Cardiac muscle cell (in vitro differentiated cells and primary cell): ENCODE measurements at regions not wholly inside any gene's neighbourhood (a gene's known extent, or its start where the extent isn't known, plus 50 kb on each side); places are given as distances from the start of the nearest gene placed in this dataset.
A peak's percentile ranks its signal among the peaks of the same experiment; 100 is the strongest.

ENCODE experiments used
- DNase-seq, 2 donors: peaks; one replicate each; pipeline versions ENCODE4 v3.0.0 to v3.0.0-alpha.2; 2010 to 2017; ENCODE audit warnings: low read depth in 1 of 2, low spot score in 1 of 2
- H3K27ac ChIP-seq: fragments of 200-600 bp; sonication (generic); 2 replicates; pipeline ENCODE4 v1.5.1; 2016
- H3K27me3 ChIP-seq: fragments of 200-600 bp; sonication (generic); 2 replicates; pipeline ENCODE4 v1.6.0; 2016; ENCODE audit warnings: control low read depth
- H3K36me3 ChIP-seq: fragments of 200-600 bp; sonication (generic); 2 replicates; pipeline ENCODE4 v1.5.1; 2016; ENCODE audit warnings: control low read depth
- H3K4me1 ChIP-seq: fragments of 200-600 bp; sonication (generic); 2 replicates; pipeline ENCODE4 v1.8.1; 2017; ENCODE audit warnings: low read depth, mild to moderate bottlenecking, mixed run types
- H3K4me3 ChIP-seq: fragments of 200-600 bp; sonication (generic); 2 replicates; pipeline ENCODE4 v1.5.1; 2016; ENCODE audit warnings: mild to moderate bottlenecking
- H3K9me3 ChIP-seq: fragments of 200-600 bp; sonication (generic); 2 replicates; pipeline ENCODE4 v1.5.1; 2017; ENCODE audit warnings: low read depth, mild to moderate bottlenecking, control low read depth
- CTCF ChIP-seq: IDR thresholded peaks from 2 replicates; pipeline ENCODE4 v1.5.1; 2012; ENCODE audit warnings: low read depth, mild to moderate bottlenecking, low read length

GRCh38 chr13:54640719-54641118 lies 1612.1 kb downstream of the OLFM4 start:
- Histone ChIP-seq H3K27me3 (no peaks in the 10 kb centered on the region), H3K4me3 (no peak overlapping the region), H3K4me1 (peaks cover 14% of the 10 kb centered on the region), H3K36me3 (no peaks in the 10 kb centered on the region), H3K9me3 (no peaks in the 10 kb centered on the region), H3K27ac (no peak overlapping the region)
- DNase-seq: peak in 1 of 2 donors; percentile 11
- TF ChIP-seq CTCF: no peak

- DNase-seq: no peak
- no peaks in the 10 kb centered on the region for H3K27me3 ChIP-seq
Measured at GRCh38 chr13:54643863-54644262, 1615.2 kb downstream of the OLFM4 start.

GRCh38 chr13:54647275-54647674 lies 1618.7 kb downstream of the OLFM4 start:
- H3K36me3 ChIP-seq: no peaks in the 10 kb centered on the region

More at GRCh38 chr13:54643863-54644262, 1615.2 kb downstream of the OLFM4 start:
- no peak overlapping the region for H3K4me3 ChIP-seq
- no peaks in the 10 kb centered on the region for H3K36me3 ChIP-seq
- no peak overlapping the region for H3K27ac ChIP-seq
- peaks cover 5% of the 10 kb centered on the region for H3K4me1 ChIP-seq
- no peaks in the 10 kb centered on the region for H3K9me3 ChIP-seq
- no peak for TF ChIP-seq CTCF

GRCh38 chr13:54657588-54657987 lies 1629.0 kb downstream of the OLFM4 start:
- H3K36me3 ChIP-seq: no peaks in the 10 kb centered on the region
- no peaks in the 10 kb centered on the region for H3K27me3 ChIP-seq
- no peak overlapping the region for H3K4me3 ChIP-seq
- no peak overlapping the region for H3K27ac ChIP-seq
- no peaks in the 10 kb centered on the region for H3K9me3 ChIP-seq
- TF ChIP-seq CTCF: no peak
- no peak for DNase-seq
- no peaks in the 10 kb centered on the region for H3K4me1 ChIP-seq

More at GRCh38 chr13:54647275-54647674, 1618.7 kb downstream of the OLFM4 start:
- DNase-seq: no peak
- H3K4me1 ChIP-seq: peaks cover 5% of the 10 kb centered on the region
- no peak overlapping the region for H3K27ac ChIP-seq
- H3K9me3 ChIP-seq: no peaks in the 10 kb centered on the region
- no peaks in the 10 kb centered on the region for H3K27me3 ChIP-seq
- no peak for TF ChIP-seq CTCF
- no peak overlapping the region for H3K4me3 ChIP-seq

- Histone ChIP-seq H3K4me3 (no peak overlapping the region), H3K27ac (no peak overlapping the region), H3K4me1 (no peaks in the 10 kb centered on the region), H3K9me3 (no peaks in the 10 kb centered on the region), H3K27me3 (no peaks in the 10 kb centered on the region), H3K36me3 (no peaks in the 10 kb centered on the region)
- TF ChIP-seq CTCF: no peak
- no peak for DNase-seq
Measured at GRCh38 chr13:54658771-54659170, 1630.2 kb downstream of the OLFM4 start.

- TF ChIP-seq CTCF: no peak
- no peak for DNase-seq
- Histone ChIP-seq H3K4me1 (no peaks in the 10 kb centered on the region), H3K36me3 (no peaks in the 10 kb centered on the region), H3K27me3 (no peaks in the 10 kb centered on the region), H3K27ac (no peak overlapping the region), H3K9me3 (no peaks in the 10 kb centered on the region), H3K4me3 (no peak overlapping the region)
Measured at GRCh38 chr13:54660277-54660676, 1631.7 kb downstream of the OLFM4 start.
